ENCODE measurements at regions not wholly inside any gene's neighbourhood (a gene's known extent, or its start where the extent isn't known, plus 50 kb on each side); places are given as distances from the start of the nearest gene placed in this dataset.

DNA sequence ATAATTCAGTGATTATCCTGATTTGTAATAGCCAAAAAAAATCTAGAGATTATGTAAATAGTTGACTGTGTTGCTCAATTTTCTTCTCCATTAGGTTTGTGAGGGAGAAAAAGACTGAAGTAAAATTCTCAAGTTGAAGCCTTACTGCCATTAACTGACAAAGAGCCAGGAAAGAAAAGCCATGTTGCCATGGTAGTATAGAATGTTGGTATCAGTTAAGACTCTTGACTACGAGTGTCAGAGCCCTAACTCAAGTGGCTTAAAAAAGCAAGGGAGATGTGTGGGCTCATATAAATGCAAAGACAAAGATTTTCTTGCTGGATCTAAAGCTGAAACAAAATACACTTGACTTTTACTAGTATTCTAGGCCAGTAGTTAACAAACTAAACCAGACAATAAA is 571.7 kb downstream of the KCTD16 start:
- Histone ChIP-seq H3K4me3 (ENCODE audit: low read depth, low read length) (no peak overlapping the region), H3K27me3 (replicated peaks) (no peaks in the 10 kb centered on the region), H3K27ac (no peak overlapping the region), H3K36me3 (replicated peaks) (no peaks in the 10 kb centered on the region)
- no peak for DNase-seq
- in situ Hi-C loops (cut with HindIII; ENCODE audit: low pct_ligation_motif_present, low sequenced_read_pairs) = no loop called here
- TF ChIP-seq CTCF (IDR thresholded peaks at IDR 0.05; ENCODE audit: low read depth, low read length, missing control alignments) = no peak

DNA sequence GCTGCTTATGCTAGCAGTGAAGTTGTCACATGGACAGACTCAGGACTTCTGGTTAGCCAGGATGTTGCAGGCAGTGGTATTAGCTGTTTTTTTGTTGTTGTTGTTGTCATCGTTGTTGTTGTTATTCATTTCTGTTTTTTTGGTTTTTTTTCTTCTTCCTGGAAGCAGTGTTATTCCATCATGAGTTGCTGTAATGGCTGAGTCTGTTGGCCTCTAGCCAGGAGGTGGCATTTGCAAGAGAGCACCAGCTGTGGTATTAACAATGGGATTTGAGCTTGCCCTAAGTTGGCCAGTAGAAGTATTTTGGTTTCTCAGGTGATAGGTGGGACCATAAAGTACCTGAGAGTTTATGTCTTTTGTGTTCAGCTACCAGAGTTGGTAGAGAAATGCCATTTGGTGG is 561.1 kb downstream of the KCTD16 start:
- no peak for DNase-seq
- TF ChIP-seq CTCF (IDR thresholded peaks at IDR 0.05; ENCODE audit: low read depth, low read length, missing control alignments) = no peak
- Histone ChIP-seq H3K4me3 (ENCODE audit: low read depth, low read length) (no peak overlapping the region), H3K27me3 (replicated peaks) (no peaks in the 10 kb centered on the region), H3K27ac (no peak overlapping the region), H3K36me3 (replicated peaks) (no peaks in the 10 kb centered on the region)
- in situ Hi-C loops (cut with HindIII; ENCODE audit: low pct_ligation_motif_present, low sequenced_read_pairs) = no loop called here

- in situ Hi-C loops (cut with HindIII; ENCODE audit: low pct_ligation_motif_present, low sequenced_read_pairs) = no loop called here
- no peaks in the 10 kb centered on the region for H3K27me3 ChIP-seq (replicated peaks)
- TF ChIP-seq CTCF (IDR thresholded peaks at IDR 0.05; ENCODE audit: low read depth, low read length, missing control alignments) = no peak
- H3K27ac ChIP-seq = no peak overlapping the region
- DNase-seq = no peak
- no peak overlapping the region for H3K4me3 ChIP-seq (ENCODE audit: low read depth, low read length)
- no peaks in the 10 kb centered on the region for H3K36me3 ChIP-seq (replicated peaks)
These were observed 541.4 kb downstream of the KCTD16 start for GRCh38 chr5:144712090-144712489.

DNA sequence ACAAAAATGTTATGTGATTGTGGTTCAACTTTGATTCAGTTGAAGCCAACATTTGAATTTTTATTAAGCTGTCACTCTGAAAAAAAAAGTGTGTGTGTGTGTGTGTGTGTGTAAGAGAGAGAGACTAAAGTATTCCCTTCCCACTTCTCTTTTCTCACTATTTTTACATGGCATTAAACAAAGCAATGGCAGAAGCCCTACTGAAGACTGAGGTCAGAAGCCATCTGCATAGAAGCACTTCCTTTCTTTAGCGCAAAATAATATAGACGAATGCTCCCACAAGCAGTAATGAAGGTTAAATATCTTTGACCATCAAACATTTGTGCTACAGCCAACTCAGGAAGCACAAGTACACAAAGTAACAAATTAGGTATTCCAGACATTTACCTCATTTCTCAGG is 540.5 kb downstream of the KCTD16 start:
- H3K27me3 ChIP-seq (replicated peaks) = no peaks in the 10 kb centered on the region
- no peak for DNase-seq
- no peaks in the 10 kb centered on the region for H3K36me3 ChIP-seq (replicated peaks)
- in situ Hi-C loops (cut with HindIII; ENCODE audit: low pct_ligation_motif_present, low sequenced_read_pairs) = no loop called here
- H3K27ac ChIP-seq = no peak overlapping the region
- no peak for TF ChIP-seq CTCF (IDR thresholded peaks at IDR 0.05; ENCODE audit: low read depth, low read length, missing control alignments)
- H3K4me3 ChIP-seq (ENCODE audit: low read depth, low read length) = no peak overlapping the region

- no peaks in the 10 kb centered on the region for H3K36me3 ChIP-seq (replicated peaks)
- no peak for TF ChIP-seq CTCF (IDR thresholded peaks at IDR 0.05; ENCODE audit: low read depth, low read length, missing control alignments)
- in situ Hi-C loops (cut with HindIII; ENCODE audit: low pct_ligation_motif_present, low sequenced_read_pairs) = no loop called here
- DNase-seq = no peak
- H3K27me3 ChIP-seq (replicated peaks) = no peaks in the 10 kb centered on the region
- H3K27ac ChIP-seq = no peak overlapping the region
- H3K4me3 ChIP-seq (ENCODE audit: low read depth, low read length) = no peak overlapping the region
These were observed 540.0 kb downstream of the KCTD16 start for GRCh38 chr5:144710637-144711036.

DNA sequence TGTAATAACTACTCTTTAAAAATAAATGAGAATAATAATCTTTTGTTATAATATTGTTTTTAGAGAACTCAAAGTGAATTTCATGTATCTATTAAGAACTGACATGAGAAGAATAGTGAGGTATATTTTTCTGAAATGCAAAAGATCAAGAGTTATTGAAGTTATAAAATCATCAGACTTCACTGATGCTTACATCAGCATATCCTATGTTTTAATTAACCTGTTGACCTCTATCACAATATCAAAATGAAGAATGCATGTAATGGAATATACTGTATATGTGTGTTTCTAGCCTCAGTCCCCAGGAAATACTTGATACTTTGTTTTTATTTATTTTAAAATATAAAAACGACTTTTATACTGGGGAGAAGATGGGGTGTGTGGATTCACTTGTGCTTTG is 533.1 kb downstream of the KCTD16 start:
- H3K36me3 ChIP-seq (replicated peaks) = no peaks in the 10 kb centered on the region
- no peaks in the 10 kb centered on the region for H3K27me3 ChIP-seq (replicated peaks)
- H3K27ac ChIP-seq = no peak overlapping the region
- no peak overlapping the region for H3K4me3 ChIP-seq (ENCODE audit: low read depth, low read length)
- no peak for DNase-seq
- TF ChIP-seq CTCF (IDR thresholded peaks at IDR 0.05; ENCODE audit: low read depth, low read length, missing control alignments) = no peak
- in situ Hi-C loops (cut with HindIII; ENCODE audit: low pct_ligation_motif_present, low sequenced_read_pairs) = no loop called here
